Suprapubic skin (tissue), 4 donors: ENCODE measurements at regions not wholly inside any gene's neighbourhood (a gene's known extent, or its start where the extent isn't known, plus 50 kb on each side); places are given as distances from the start of the nearest gene placed in this dataset.

ENCODE experiments used
- EP300 ChIP-seq: sonication (generic); formaldehyde crosslinking; IDR thresholded peaks from one replicate; pipeline ENCODE4 v1.6.1; 2017; ENCODE audit warnings: antibody characterized with exemption
- POLR2A ChIP-seq, 2 donors: fragments of 450-650 bp; IDR thresholded peaks; one replicate each; pipeline ENCODE4 v1.6.1; 2017; ENCODE audit warnings: antibody characterized with exemption in 2 of 2, mild to moderate bottlenecking in 2 of 2, moderate library complexity in 2 of 2
- POLR2AphosphoS5 ChIP-seq, 3 donors: sonication (generic); formaldehyde crosslinking; IDR thresholded peaks; one replicate each; pipeline ENCODE4 v1.6.1; 2017; ENCODE audit warnings: antibody characterized with exemption in 3 of 3
- TF ChIP-seq, protein P1 (sequence below), 2 donors: fragments of 200-600 bp in 1 of 2; fragments of 450-650 bp in 1 of 2; sonication (generic) in 1 of 2; IDR thresholded peaks; one replicate each; pipeline ENCODE4 v1.5.1; 2016 to 2019; ENCODE audit warnings: antibody characterized with exemption in 2 of 2, mild to moderate bottlenecking in 1 of 2, moderate library complexity in 1 of 2

DNA sequence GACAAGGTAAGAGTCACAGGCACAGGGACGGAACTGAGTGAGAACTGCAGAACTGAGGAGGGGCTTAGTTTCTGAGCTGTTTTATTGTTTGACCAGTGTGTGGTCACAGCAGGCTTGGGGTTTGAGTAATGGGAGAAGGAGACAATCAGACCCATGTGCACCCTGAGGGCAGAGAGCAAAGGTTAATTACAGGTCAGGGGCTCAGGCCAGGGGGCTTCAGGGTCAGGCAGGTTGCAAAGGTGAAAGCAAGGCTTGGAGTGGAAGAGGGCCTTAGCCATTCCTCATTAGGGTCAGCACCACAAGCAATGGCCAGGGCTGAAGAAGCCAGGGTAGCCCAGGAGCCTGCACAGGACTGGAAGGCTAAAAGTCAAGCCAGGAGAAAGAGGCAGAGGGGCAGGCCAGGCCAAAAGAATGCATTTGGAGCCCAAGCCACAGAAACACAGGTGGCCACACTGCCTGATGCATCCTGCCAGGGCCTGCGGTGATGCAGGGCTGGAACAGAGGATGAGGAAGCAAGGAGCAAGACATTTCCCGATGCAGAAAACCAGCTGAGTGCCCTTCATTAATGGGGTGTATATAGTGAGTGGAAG, 209.8 kb upstream of the GYPC start:
- TF ChIP-seq, protein P1, sequence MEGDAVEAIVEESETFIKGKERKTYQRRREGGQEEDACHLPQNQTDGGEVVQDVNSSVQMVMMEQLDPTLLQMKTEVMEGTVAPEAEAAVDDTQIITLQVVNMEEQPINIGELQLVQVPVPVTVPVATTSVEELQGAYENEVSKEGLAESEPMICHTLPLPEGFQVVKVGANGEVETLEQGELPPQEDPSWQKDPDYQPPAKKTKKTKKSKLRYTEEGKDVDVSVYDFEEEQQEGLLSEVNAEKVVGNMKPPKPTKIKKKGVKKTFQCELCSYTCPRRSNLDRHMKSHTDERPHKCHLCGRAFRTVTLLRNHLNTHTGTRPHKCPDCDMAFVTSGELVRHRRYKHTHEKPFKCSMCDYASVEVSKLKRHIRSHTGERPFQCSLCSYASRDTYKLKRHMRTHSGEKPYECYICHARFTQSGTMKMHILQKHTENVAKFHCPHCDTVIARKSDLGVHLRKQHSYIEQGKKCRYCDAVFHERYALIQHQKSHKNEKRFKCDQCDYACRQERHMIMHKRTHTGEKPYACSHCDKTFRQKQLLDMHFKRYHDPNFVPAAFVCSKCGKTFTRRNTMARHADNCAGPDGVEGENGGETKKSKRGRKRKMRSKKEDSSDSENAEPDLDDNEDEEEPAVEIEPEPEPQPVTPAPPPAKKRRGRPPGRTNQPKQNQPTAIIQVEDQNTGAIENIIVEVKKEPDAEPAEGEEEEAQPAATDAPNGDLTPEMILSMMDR (IDR thresholded peaks at IDR 0.05) = no peak
- TF ChIP-seq POLR2A (IDR thresholded peaks at IDR 0.05) = no peak
- TF ChIP-seq POLR2AphosphoS5 (IDR thresholded peaks at IDR 0.05) = no peak
- TF ChIP-seq EP300 = no peak
